GM19035 (cell line): ENCODE measurements at regions not wholly inside any gene's neighbourhood (a gene's known extent, or its start where the extent isn't known, plus 50 kb on each side); places are given as distances from the start of the nearest gene placed in this dataset.

Source experiments
- ATAC-seq: cut with Tn5 transposase; IDR thresholded peaks from one replicate; pipeline ENCODE4 v1.9.1; 2021; ENCODE audit not compliant: unreplicated experiment

DNA sequence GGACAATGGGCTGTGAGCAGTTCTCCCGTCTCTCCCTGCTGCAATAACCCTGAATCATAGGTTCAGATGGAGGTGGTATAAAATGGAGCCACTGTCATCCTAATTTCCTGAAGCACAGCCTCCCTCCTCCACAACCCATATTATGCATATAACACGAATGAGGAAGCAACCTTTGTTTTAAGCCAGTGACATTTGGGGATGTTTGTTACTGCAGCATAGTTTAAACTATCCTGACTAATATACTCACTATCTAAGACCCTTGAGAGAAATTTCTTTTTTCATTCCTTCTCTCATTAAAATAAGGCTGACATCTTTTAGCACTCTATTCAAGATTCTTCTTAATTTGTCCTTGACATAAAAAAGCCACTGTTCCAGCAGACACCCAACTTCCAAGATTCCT is 413.4 kb downstream of the SOX9 start:
- ATAC-seq = no peak

DNA sequence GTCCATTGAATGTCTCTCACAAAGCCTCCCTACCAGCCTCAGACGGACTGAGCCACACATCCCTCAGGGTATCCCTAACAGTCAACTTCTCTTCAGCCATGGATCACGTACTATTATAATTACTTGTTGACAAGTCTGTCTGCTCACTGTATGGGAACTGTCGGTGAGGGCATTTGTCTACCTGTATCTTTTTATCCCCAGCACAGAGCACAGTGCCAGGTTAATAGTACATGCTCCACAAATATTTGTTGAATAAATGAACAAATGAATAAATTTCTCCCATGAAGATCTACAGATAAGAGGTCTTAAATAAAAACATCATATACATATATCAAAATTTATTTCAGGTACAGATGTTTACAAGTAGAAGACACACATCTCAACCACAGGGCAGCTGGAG is 414.0 kb downstream of the SOX9 start:
- ATAC-seq = no peak

DNA sequence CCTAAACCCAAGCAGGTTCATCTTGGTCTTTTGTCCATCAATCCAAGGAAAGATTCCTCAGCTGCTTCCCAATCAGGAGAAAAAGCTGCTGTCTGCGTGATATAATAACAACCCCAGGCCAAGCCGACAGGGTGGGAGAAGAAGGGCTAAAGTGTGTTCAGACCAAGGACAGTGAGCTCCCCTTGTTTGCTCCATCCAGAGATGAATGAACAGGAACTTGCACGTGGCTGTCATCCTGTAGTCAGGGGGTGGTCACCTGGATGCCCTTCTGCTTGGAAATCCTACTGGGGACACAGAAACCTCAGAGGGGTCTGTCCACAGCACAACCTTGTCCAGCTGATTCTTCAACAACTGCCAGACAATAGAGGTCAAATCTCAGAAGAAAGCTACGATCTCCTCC is 414.5 kb downstream of the SOX9 start:
- no peak for ATAC-seq

DNA sequence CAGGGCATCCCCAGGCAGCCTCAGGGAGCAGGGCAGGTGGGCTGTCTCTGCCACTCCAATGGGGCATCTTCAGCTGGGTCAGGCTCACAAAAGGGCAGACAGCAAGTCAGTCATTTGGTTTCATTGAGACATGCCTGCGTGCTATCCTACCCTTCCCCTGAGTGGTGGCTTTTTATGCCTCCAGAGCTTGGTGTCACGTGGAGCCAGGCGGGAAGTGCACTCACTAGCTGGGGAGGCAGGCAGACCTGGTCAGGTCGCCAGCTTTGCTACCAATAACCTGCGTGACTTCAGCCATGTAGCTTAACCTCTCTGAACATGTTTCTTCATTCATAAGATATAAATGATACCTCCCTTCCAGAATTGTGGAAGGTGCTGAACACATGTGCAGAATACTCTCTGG is 415.0 kb downstream of the SOX9 start:
- no peak for ATAC-seq

- no peak for ATAC-seq
These were observed 416.0 kb downstream of the SOX9 start for GRCh38 chr17:72536788-72537187.

DNA sequence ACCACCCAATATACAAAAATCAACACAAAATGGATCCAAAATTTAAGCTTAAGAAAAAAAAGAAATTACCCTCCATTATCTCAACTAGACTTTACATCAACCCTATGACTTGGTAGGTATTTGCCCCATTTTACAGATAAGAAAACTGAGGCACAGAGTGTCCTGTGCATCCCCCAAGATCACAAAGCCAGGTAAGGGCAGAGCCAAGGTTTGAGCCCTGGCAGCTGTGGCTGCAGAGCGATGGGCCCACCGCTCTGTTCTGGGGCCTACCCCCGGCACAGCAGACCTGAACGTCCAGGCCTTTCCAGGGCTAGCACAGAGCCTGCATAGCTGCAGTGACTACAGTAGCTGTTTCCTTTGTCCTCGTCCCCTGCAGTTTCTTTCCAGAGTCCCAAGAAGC is 417.6 kb downstream of the SOX9 start:
- no peak for ATAC-seq

GRCh38 chr17:72538901-72539352 is 418.1 kb downstream of the SOX9 start:
- ATAC-seq = no peak

DNA sequence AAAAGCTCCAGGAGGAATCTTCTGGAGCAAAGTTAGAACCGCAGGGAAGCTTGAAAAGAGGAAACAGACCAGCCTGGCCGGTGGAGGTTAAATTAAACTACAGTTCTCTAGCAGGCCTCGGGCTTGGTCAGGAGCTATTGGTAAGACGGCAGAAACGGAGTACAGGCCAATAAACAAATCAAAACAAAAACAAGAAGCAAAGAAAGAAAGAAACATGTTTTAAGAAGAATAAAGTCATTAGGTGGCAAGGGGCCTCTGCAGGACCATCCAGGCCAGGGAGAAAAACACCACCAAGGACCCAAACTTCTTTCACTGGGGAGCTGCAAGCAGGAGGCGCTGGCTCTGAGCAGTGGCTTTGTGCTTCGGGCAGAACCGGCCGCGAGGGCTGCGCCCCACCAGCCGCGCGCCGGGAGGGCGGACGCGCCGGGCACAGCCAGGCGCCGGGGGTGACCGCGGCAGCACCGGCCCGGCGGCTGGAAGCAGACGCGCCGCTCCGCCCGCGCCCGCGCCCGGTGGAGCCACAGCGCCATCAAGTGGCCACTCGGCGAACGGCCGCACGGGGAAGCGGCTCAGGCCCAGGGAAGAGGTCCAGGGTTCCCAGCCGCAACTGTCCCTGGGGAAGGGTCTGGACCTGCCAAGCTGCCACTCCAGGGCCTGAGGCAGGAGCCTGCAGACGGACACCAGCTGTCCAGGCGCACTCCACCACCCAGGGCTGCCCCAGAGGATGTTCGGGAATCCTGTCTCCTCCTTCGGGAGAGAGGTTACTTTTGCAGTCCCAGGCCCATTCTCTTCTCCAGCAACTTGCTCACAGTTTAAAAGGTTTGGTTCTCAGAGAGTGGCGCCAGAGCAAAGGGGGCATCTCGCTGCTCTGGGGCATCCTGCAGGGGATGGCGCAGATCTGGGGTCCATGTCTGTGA is 419.4 kb downstream of the SOX9 start:
- peak; percentile 91 for ATAC-seq

- ATAC-seq = no peak
These were observed 421.5 kb downstream of the SOX9 start for GRCh38 chr17:72542317-72542716.

GRCh38 chr17:72545766-72546165 is 424.9 kb downstream of the SOX9 start:
- ATAC-seq = no peak

- ATAC-seq = no peak
These were observed 432.4 kb downstream of the SOX9 start for GRCh38 chr17:72553051-72553755.

DNA sequence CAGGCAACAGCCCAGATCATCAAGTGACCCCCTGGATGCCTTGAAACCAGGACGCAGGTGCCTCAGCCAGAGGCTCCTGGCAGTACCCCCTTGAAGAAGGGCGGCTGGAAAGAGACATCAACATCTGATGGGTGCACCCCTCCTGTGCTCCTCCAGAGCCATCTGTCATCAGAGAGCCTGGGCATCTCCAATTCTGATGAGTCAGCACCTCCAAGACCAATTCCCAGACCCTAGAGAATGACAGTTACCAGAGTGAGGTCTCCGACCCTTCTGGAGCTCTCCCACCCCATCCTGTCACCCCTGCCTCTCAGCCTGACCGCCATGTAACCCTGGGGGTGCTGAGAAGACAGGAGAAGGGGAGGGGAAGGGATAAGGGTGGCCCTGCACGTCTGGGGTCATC is 433.7 kb downstream of the SOX9 start:
- ATAC-seq = no peak

DNA sequence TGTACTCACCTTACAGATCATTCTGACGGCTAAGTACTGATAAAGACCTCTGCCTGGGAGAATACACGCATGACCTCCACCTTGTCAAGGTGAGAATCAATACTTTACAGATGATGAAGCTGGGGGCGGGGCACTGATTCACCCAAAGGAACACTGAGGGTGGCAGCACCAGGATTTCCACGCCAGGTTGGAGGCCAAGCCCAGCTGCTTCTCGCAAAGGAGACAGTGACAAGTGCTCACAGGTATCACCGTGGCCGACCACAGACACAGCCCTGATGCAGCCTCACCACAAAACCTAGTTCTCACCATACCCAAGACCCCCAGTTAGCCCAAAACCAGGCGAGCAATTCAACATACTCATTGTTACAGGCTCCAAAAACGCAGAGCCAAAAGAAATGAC is 434.2 kb downstream of the SOX9 start:
- ATAC-seq = no peak

DNA sequence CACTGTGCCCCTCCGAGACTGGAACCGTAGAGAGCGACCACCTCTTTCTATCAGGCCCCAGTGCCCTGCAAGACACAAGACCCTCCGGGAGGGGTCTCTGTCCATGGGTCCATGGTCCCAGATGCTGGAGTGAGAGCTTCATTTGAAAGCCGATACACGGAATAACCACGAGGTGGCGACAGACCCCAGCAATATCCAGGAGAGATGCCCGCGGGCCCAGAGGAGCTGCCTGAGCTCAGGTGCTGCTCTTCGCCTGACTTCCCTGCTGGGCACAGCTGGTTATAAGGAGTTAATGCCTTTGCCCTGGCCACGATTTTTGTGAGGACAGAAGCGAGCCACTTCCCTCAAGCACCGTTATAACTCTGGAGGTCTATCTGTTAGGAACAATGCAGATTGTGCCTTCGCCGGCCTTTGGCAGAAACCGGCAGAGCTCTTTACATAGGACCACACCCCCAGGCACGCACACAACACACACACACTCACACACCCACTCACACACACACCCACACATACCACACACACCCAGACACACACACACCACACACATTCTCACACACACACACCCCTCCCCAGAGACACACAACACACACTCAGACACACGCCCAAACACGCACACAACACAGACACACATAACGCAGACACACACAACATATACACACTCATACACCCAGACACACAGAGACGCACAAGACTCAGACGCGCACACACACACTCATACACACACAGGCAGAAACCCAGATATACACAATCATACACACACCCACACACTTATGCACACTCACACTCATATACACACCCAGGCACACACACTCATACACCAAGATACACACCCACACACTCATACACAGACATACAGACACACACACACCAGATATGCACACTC is 436.4 kb downstream of the SOX9 start:
- peak; percentile 52 for ATAC-seq

GRCh38 chr17:72558971-72559476 is 438.2 kb downstream of the SOX9 start:
- ATAC-seq = no peak

DNA sequence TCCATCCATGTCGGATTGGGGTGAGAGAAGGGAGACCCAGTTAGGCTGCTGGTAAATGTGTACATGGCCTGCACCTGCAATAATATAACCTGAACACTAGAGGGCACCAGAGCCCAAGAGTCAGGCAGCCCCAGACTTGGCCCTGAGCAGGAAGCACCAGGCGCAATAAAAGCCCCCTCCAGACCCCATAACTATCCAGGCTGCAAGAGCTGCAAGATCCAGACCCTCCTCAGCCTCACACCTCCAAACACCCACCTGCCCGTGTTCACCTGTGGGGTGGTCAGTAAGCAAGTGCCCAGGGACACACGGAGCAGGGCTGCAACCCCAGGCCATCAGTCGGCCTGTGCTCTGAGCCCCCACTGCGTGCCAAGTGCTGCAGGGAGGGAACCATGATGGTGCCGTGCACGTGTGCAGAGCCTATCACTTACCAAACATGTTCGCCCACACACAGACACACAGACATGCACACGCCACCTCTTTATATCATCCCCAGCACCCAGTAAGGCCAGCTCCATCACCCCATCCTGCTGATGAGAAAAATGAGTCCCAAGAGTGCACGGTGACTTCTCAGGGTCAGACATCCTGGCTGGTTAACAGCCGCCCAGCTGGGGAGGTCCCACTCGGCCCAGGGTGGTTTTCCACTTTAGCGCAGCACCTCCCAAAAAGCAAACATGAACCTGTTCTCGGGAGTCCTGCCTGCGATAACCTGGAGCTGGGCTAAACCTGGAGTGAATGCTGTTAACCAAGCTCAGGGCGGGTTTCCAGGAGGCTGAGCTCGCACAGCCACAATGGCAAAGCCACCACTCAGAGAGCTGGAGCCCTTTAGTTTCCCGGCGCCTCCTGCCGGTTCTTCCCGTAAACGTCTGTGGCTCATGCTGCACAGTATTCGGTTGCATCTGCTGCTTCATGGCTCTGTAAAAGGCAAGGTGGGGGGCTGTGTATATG is 439.8 kb downstream of the SOX9 start:
- ATAC-seq = peak; percentile 71

DNA sequence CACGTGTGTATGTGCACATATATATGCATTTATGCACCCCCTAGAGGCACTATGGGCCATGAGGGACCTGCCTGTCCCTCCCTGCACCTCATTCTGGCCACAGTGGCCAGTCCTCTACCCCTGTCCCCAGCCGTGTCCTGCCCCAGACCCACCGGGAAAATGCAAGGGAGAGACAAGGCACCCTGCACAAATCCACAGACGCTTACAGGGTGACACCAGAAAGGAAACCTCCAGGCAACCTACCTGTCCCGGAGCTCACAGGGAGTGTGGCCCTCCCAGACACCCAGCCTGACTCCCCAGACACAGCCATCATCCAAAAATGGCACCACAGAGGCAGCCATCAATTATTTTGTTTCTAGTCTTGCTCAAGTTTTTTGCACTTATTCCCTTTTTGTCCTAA is 440.4 kb downstream of the SOX9 start:
- ATAC-seq = no peak

DNA sequence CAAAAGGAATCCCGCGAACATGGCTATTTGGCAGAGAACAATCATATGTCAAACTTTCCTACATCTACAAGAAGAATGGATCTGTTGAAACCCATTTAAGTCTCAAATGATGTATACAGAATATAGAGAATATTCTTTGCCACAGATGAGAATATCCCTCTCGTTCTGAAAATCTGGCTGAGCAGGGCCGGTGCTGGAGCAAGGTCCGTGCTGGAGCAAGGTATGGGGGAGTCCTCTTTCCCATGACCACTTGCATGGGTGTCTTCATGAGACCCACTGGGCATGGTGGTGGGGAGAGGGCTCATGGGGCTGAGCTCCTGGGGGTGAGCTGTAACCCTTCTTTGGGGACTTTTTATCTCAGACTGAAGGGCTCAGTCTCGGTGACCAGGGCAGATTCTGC is 440.9 kb downstream of the SOX9 start:
- no peak for ATAC-seq

- no peak for ATAC-seq
These were observed 441.9 kb downstream of the SOX9 start for GRCh38 chr17:72562615-72563188.

DNA sequence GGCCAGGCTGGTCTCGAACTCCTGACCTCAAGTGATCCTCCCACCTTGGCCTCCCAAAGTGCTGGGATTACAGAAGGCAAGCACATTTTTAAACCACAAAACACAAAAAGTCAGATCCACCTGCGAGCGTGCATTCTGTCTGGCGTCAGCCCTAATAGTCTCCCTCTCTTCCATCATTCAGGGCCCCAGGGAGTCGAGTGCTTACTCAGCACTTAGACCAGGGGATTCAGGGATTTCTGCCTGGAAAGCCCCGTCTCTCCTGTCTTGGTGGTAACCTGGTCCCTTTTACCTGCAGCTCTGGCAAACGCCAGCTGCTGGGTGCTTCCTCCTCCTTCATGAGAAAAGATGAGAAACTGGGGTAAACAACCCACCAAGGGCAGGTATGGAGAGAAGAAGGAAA is 443.1 kb downstream of the SOX9 start:
- ATAC-seq = no peak
